RKO (cell line): ENCODE measurements at regions not wholly inside any gene's neighbourhood (a gene's known extent, or its start where the extent isn't known, plus 50 kb on each side); places are given as distances from the start of the nearest gene placed in this dataset.

Source experiments
- DNase-seq: peaks from one replicate; pipeline ENCODE4 v3.0.0-alpha.2; 2016; ENCODE audit warnings: low spot score

- DNase-seq = no peak
Observed at GRCh38 chr7:25752967-25753791, 398.8 kb upstream of the NFE2L3 start.

- DNase-seq = no peak
Observed at GRCh38 chr7:25753837-25754236, 398.2 kb upstream of the NFE2L3 start.

GRCh38 chr7:25754333-25754732 lies 397.7 kb upstream of the NFE2L3 start:
- no peak for DNase-seq

GRCh38 chr7:25754751-25755150 lies 397.2 kb upstream of the NFE2L3 start:
- no peak for DNase-seq

GRCh38 chr7:25756601-25757000 lies 395.4 kb upstream of the NFE2L3 start:
- no peak for DNase-seq

GRCh38 chr7:25758559-25758958 lies 393.4 kb upstream of the NFE2L3 start:
- DNase-seq = no peak

GRCh38 chr7:25759286-25759685 lies 392.7 kb upstream of the NFE2L3 start:
- no peak for DNase-seq

- no peak for DNase-seq
Observed at GRCh38 chr7:25759748-25760147, 392.2 kb upstream of the NFE2L3 start.

GRCh38 chr7:25762511-25763462 lies 389.2 kb upstream of the NFE2L3 start:
- no peak for DNase-seq

- DNase-seq = no peak
Observed at GRCh38 chr7:25763463-25763860, 388.5 kb upstream of the NFE2L3 start.

- no peak for DNase-seq
Observed at GRCh38 chr7:25765110-25765655, 386.8 kb upstream of the NFE2L3 start.

- DNase-seq = no peak
Observed at GRCh38 chr7:25770235-25770634, 381.8 kb upstream of the NFE2L3 start.

GRCh38 chr7:25770670-25771069 lies 381.3 kb upstream of the NFE2L3 start:
- no peak for DNase-seq

- DNase-seq = no peak
Observed at GRCh38 chr7:25771491-25771890, 380.5 kb upstream of the NFE2L3 start.

- no peak for DNase-seq
Observed at GRCh38 chr7:25772802-25773201, 379.2 kb upstream of the NFE2L3 start.

- no peak for DNase-seq
Observed at GRCh38 chr7:25774675-25775074, 377.3 kb upstream of the NFE2L3 start.

GRCh38 chr7:25775570-25775969 lies 376.4 kb upstream of the NFE2L3 start:
- no peak for DNase-seq

- no peak for DNase-seq
Observed at GRCh38 chr7:25775999-25776743, 375.8 kb upstream of the NFE2L3 start.

GRCh38 chr7:25776744-25777123 lies 375.3 kb upstream of the NFE2L3 start:
- no peak for DNase-seq

- DNase-seq = no peak
Observed at GRCh38 chr7:25777969-25778708, 373.9 kb upstream of the NFE2L3 start.

GRCh38 chr7:25779002-25779546 lies 372.9 kb upstream of the NFE2L3 start:
- DNase-seq = no peak
